ENCODE measurements at regions not wholly inside any gene's neighbourhood (a gene's known extent, or its start where the extent isn't known, plus 50 kb on each side); places are given as distances from the start of the nearest gene placed in this dataset.

GRCh38 chr13:57969951-57970350, 338.4 kb downstream of the PCDH17 start:
- H4K20me1 ChIP-seq (ENCODE audit: insufficient read depth), result no peaks in the 10 kb centered on the region
- no peaks in the 10 kb centered on the region for H3K27me3 ChIP-seq (ENCODE audit: insufficient read depth, low read depth)
- no peak overlapping the region for H3K4me2 ChIP-seq
- H3K9ac ChIP-seq, result no peak overlapping the region
- no peaks in the 10 kb centered on the region for H3K79me2 ChIP-seq (ENCODE audit: insufficient read depth, low read depth)
- H3K4me1 ChIP-seq (ENCODE audit: low read depth, poor library complexity, severe bottlenecking), result no peaks in the 10 kb centered on the region
- H3K27ac ChIP-seq, result no peak overlapping the region
- TF ChIP-seq CTCF (conservative IDR thresholded peaks at IDR 0.05; ENCODE audit: low read depth, low read length), result no peak
- no peak overlapping the region for H2AFZ ChIP-seq (ENCODE audit: low read depth)
- no peak overlapping the region for H3K4me3 ChIP-seq (IDR thresholded peaks at IDR 0.05; ENCODE audit: insufficient read depth, low read depth, low read length)
- no peaks in the 10 kb centered on the region for H3K36me3 ChIP-seq (ENCODE audit: insufficient read depth)

DNA sequence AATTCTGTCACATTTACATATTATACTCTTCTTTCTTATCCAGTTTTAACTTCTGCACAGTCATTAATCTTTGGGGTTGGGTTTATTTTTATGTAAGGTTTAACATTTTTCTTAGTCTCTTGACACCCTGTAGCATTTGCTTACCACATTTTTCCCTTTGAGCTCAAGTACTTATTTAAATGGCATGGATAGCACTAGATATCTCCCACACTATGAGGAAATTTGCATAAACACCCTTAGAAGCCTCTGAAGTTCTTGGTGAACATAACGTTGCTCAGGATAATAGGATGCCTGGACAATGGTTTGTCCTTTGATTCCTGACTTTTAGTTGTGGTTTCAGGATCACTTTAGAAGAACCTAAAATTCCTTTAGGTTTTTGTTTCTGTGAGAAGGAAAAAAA, 338.9 kb downstream of the PCDH17 start:
- H3K4me1 ChIP-seq (ENCODE audit: low read depth, poor library complexity, severe bottlenecking), result no peaks in the 10 kb centered on the region
- no peak overlapping the region for H3K9ac ChIP-seq
- no peaks in the 10 kb centered on the region for H4K20me1 ChIP-seq (ENCODE audit: insufficient read depth)
- no peaks in the 10 kb centered on the region for H3K36me3 ChIP-seq (ENCODE audit: insufficient read depth)
- no peak overlapping the region for H2AFZ ChIP-seq (ENCODE audit: low read depth)
- no peak overlapping the region for H3K4me2 ChIP-seq
- H3K27me3 ChIP-seq (ENCODE audit: insufficient read depth, low read depth), result no peaks in the 10 kb centered on the region
- TF ChIP-seq CTCF (conservative IDR thresholded peaks at IDR 0.05; ENCODE audit: low read depth, low read length), result no peak
- H3K27ac ChIP-seq, result no peak overlapping the region
- no peaks in the 10 kb centered on the region for H3K79me2 ChIP-seq (ENCODE audit: insufficient read depth, low read depth)
- no peak overlapping the region for H3K4me3 ChIP-seq (IDR thresholded peaks at IDR 0.05; ENCODE audit: insufficient read depth, low read depth, low read length)

GRCh38 chr13:57982782-57983181, 351.2 kb downstream of the PCDH17 start:
- Histone ChIP-seq H3K79me2 (ENCODE audit: insufficient read depth, low read depth) (no peaks in the 10 kb centered on the region), H4K20me1 (ENCODE audit: insufficient read depth) (no peaks in the 10 kb centered on the region), H3K9ac (no peak overlapping the region), H3K36me3 (ENCODE audit: insufficient read depth) (no peaks in the 10 kb centered on the region), H3K27ac (no peak overlapping the region), H3K4me2 (no peak overlapping the region), H3K4me1 (ENCODE audit: low read depth, poor library complexity, severe bottlenecking) (no peaks in the 10 kb centered on the region), H2AFZ (ENCODE audit: low read depth) (no peak overlapping the region), H3K4me3 (IDR thresholded peaks at IDR 0.05; ENCODE audit: insufficient read depth, low read depth, low read length) (no peak overlapping the region), H3K27me3 (ENCODE audit: insufficient read depth, low read depth) (no peaks in the 10 kb centered on the region)
- TF ChIP-seq CTCF (conservative IDR thresholded peaks at IDR 0.05; ENCODE audit: low read depth, low read length), result no peak

- H3K9ac ChIP-seq, result no peak overlapping the region
- no peak overlapping the region for H3K4me3 ChIP-seq (IDR thresholded peaks at IDR 0.05; ENCODE audit: insufficient read depth, low read depth, low read length)
- H3K79me2 ChIP-seq (ENCODE audit: insufficient read depth, low read depth), result no peaks in the 10 kb centered on the region
- H2AFZ ChIP-seq (ENCODE audit: low read depth), result no peak overlapping the region
- no peaks in the 10 kb centered on the region for H4K20me1 ChIP-seq (ENCODE audit: insufficient read depth)
- H3K36me3 ChIP-seq (ENCODE audit: insufficient read depth), result no peaks in the 10 kb centered on the region
- H3K27ac ChIP-seq, result no peak overlapping the region
- no peaks in the 10 kb centered on the region for H3K4me1 ChIP-seq (ENCODE audit: low read depth, poor library complexity, severe bottlenecking)
- TF ChIP-seq CTCF (conservative IDR thresholded peaks at IDR 0.05; ENCODE audit: low read depth, low read length), result no peak
- no peak overlapping the region for H3K4me2 ChIP-seq
- no peaks in the 10 kb centered on the region for H3K27me3 ChIP-seq (ENCODE audit: insufficient read depth, low read depth)
Measured at GRCh38 chr13:57988276-57988675, 356.7 kb downstream of the PCDH17 start.

GRCh38 chr13:57991041-57991440, 359.5 kb downstream of the PCDH17 start:
- H3K36me3 ChIP-seq (ENCODE audit: insufficient read depth), result no peaks in the 10 kb centered on the region
- H3K4me1 ChIP-seq (ENCODE audit: low read depth, poor library complexity, severe bottlenecking), result no peaks in the 10 kb centered on the region
- no peak overlapping the region for H3K4me2 ChIP-seq
- no peak for TF ChIP-seq CTCF (conservative IDR thresholded peaks at IDR 0.05; ENCODE audit: low read depth, low read length)
- H3K9ac ChIP-seq, result no peak overlapping the region
- no peaks in the 10 kb centered on the region for H4K20me1 ChIP-seq (ENCODE audit: insufficient read depth)
- H3K79me2 ChIP-seq (ENCODE audit: insufficient read depth, low read depth), result no peaks in the 10 kb centered on the region
- no peak overlapping the region for H3K4me3 ChIP-seq (IDR thresholded peaks at IDR 0.05; ENCODE audit: insufficient read depth, low read depth, low read length)
- no peak overlapping the region for H3K27ac ChIP-seq
- H3K27me3 ChIP-seq (ENCODE audit: insufficient read depth, low read depth), result no peaks in the 10 kb centered on the region
- no peak overlapping the region for H2AFZ ChIP-seq (ENCODE audit: low read depth)
